Kidney capillary endothelial cell (primary cell): ENCODE measurements at regions not wholly inside any gene's neighbourhood (a gene's known extent, or its start where the extent isn't known, plus 50 kb on each side); places are given as distances from the start of the nearest gene placed in this dataset.
"Not testable (repeated sequence)": the region's sequence is repeated elsewhere in the genome, so short reads cannot be mapped to it uniquely, and the experiment has no call there.

Source experiments
- DNase-seq: peaks from one replicate; pipeline ENCODE4 v3.0.0-alpha.2; 2018; ENCODE audit warnings: low spot score

DNA sequence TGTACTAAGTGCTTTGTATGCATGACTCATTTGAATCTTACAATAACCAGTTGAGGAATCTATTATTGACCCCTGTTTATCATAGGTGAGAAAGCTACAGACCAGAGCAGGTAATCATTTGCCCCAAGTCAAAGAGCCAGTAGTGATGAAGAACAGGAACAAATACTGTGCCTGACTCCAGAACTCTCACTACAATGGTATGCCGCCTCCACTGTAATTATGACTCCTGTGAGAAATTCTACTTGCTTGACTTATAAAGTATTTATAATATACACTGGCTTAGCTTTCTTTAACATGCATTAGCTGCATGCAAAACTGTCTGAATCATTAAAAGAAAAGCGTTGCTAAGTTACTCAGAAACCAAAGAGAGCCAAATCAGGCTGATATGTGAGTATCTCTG, 92.6 kb downstream of the ZNF281 start:
- no peak for DNase-seq

DNA sequence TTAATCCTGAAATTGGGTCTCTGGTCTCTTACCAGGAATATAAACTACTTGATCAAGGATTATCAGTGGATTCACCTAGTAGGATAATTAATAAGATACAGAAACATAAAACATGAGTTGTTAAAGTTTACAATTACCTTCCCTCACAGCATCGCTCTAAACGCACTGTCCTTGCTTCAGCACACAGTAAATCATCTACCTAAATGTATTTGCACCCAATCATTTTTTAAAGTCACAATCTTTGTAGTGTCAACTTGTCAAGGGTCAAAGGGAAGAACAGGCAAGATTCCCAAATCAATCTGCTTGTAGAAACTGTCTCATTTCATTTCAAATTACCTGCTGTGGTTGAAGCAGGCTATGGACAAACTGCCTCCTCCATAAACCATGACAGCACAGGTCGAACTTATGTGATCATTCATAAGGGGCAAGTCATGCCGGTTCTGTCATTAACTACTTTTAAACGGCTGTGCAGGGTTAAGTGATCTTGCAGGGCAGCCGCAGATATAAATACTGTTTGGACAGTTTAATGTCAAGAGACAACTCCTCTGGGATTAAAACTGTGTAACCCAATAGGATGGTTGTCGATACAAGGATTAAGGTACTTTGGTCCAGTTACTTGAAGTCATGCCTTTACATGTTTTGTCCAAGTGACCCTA, 93.6 kb downstream of the ZNF281 start:
- no peak for DNase-seq

DNA sequence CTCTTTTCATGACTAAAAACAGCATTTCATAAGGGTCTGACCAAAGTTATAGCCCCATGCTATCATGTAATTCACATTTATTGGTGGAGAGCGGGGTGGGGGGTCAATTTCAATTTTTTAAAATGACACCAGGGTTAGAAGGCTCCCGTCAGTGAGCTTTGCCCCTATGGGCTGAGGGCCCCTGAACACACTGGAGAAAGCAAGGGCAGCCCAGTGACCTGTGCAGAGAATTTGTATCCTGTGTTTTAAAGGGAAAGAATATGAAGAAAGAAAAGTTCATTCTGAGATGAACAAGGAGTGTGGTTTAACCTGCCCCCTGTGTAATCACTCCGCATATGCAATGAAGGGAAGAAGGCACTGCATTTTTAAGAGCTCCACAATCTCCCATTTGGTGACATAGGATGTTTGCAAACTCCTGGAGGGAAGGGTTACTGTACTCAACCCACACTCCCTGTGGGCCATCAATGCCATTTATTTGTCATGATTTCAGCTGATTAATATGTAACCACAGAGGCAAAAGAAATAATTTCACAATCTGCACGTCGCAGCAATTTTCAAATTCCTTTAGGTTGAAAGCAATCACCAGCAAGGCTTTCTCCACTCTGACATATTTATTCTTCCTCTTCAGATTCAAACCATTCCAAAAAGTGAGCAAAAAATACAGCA, 95.6 kb downstream of the ZNF281 start:
- no peak for DNase-seq

DNA sequence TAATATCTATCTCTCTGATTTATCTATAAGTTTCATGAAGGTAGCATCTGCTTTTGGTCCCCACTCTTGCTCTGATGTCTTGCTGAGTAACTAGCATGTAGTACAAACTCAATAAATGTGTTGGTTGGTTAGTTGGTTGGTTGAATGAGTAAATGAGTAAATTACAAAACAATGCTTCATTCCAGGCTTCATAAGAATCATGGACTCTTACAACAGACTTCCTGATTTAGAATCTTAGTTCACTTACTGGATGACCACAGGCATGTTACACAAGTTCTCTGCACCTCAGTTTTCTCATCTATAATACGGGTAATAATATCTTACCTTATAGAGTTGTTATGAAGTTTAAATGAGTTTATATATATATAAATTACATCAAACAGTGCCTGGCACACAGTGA, 98.6 kb downstream of the ZNF281 start:
- DNase-seq: no peak

DNA sequence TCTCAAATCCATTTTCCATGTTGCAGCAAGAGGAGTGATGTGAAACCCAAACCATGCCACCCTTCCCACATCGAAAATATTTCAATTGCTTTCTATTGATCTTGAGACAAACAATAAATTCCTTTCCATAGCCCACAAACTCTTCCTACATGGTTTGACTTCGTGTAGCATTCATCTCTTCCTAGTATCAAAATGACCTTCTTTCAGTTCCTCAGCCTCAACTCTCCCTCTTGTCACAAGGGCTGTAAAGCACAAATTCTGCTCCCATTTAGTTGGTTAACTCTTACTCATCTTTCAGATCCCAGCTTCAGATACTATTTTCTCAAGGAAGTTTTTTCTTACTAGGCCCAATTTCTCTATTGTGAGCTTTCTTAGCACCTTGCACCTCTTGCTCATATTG, 99.0 kb downstream of the ZNF281 start:
- no peak for DNase-seq

DNA sequence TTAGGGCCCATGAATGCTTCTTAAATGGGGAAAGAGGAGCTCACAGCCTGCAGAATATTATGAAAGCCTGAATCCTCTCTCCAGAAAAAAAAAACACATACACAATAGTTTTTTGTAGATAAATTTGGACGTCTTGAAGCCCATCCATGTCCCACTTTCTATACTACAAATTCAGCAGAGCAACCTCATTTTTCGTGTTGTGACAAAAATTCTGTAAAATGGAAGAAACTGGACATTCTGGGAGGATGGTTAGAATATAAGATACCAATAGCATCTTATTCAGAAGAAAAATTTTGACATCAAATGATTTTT, 102.1 kb downstream of the ZNF281 start:
- DNase-seq: no peak

DNA sequence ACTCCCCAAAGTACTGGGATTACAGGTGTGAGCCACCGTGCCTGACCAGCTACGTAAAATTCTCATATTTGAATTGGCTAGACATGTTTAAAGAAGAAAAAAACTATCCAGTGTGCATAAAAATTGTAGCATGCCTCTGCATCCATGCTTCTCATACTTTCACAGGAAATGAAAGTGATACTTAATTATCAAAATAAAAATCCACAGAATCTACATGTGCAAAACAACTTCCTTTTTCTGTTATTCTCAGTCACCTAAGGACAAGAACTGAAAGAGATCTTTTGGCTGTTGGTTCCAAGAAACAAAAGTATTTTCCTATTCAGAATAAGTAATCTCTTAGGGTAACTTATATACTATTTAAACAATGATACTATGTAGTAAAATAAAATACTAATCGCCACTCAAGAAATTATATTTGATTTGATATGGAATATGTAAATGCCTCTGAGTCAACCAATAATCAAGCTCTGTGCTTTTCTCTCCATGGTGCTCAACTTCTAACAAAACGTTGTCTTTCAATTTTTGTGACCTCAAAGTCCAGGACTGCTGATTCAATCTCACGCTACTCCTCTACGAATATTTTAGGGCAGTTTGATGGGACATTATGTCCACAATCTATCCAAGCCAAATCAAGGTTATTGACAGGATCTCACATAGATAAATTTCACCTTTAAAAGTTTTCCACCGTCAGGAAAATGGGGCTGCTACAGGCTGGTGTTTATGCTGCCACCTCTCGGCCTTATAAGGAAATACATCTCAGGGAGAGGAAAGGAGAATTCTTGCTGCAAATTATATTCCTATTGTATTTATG, 102.7 kb downstream of the ZNF281 start:
- peak; percentile 53 for DNase-seq

DNA sequence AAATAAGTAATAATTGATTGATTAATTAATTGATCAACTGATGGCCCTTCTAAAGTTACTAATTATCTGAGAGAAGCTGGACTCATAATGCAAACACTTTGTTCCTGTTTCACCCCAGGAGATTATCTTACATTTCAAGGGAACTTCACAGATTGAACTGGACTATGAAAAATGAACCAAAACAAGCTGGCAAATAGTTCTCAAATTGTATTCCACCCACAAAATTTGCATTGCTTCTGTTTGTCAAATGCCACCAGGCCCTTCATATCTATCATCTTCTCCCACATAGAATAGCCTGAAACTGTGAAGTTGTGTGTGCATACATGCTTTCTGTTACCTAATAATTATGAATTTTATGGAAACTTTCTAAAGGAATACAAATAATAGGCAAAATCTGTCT, 104.0 kb downstream of the ZNF281 start:
- DNase-seq: no peak

DNA sequence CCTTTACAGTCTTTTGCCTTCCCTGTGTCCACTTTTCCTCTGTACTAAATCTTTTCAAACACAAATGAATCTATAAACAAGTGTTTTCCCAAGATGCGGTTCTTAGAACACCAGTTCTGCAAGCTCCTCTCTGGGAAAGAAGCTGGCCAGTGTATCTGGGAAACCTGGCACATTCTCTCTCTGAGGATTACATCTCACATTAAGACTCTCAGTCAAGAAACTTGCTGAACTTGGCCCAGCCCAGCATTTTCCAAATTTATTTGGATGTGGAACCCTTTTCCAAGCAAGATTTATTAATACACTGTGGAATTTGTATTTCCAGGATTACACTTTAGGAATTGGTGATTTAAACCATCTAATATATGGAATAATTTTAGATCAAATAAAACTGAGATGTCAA, 105.7 kb downstream of the ZNF281 start:
- DNase-seq: no peak

DNA sequence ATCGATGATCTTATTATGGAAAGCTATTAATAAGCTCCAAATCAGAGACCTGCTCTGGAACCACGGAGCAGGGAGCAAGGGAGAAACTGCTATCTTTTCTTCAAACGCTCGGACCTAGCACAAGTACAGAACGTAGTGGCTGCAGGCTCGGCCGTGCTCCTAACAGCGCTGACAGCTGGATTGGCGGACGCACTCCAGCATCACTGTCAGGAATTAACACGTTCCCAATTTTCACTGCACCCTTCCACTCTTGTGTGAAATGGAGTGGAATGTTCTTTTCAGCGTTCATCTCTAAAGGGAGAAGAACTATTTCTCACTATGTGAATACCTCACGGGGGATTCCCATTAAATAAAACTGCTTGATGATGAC, 106.9 kb downstream of the ZNF281 start:
- DNase-seq: no peak

DNA sequence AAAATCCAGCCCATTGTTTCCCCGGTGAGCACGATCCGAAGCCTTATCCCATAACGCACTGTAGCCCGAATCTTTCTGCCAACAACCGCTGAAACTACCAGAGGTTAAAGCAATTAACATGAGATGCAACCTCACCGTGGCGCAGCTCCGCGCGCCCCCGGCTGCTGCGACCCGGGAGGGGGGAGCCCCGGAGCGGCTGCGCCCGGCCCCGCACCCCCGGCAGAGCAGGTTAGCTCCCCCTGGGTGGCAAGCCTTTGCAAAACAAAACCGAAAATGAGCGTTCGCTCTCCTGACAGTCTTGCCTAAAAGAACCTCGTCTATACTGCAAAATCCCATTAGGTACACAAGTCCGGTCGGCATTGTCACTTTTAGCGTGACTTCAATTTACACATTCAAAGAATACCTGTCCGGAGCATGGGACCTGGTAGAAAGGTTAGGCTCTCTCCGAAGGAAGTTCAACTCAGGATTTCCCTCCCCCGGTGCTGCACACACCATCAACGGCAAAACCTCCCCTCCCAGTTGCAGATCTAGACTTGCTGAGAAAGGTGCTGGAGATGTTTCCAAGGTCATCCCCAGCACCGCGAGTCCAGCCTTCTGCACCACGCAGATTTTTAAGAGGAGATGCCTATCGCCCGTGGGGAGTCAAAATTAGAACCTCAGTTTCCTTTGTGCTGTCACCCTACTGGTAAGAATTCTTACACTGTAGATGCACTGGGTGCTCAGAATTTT, 107.5 kb downstream of the ZNF281 start:
- DNase-seq: no peak

DNA sequence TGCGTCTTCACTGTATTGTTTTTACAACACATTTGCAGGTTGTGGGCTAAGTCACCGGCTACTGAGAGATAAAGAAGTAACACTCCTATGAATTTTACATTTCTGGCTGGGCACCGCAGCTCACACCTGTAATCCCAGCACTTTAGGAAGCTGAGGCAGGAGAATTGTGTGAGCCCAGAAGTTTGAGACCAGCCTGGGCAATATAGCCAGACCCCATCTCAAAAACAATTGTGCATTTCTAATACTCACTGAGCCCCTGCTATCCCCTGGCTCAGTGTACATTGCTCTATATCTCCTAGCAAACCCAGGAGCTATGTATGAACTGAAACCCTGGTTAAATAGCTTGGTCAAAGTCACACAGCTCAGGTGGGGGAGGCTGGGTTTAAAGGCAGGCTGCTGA, 108.7 kb downstream of the ZNF281 start:
- DNase-seq: no peak

DNA sequence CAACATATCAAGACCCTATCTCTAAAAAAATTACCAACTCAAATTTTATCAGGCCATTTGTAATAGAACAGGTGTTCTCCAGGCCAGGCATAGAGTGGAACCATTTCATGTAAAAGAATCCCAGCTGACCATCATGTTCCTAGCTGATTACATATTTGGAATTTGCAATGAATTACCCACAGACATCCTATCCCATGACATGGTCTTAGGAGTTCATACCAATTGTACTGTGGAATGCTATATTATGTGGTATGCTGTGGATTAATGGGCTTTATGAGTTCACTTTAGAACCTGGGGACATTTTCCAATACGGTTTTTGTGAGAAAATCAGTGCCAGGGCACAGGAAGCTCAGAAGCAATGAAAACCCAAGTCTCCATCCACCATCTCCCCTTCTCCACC, 110.3 kb downstream of the ZNF281 start:
- no peak for DNase-seq

DNA sequence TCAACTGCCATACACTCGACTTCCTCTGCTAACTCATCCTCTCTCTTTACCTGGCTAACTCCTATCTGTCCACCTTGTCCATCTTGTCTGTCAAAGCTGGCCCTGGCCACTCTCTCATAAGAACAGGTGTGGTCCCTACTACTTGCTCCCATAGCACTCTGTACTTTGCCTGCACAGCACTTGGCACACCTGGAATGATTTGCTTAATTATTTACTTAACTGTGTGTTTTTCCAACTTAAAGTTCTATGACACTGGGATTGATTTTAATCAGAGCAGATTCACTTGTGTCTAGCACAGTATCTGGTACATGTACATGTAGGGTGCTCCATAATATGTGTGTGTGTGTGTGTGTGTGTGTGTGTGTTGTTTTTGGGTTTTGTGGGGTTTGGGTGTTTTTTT, 111.6 kb downstream of the ZNF281 start:
- no peak for DNase-seq

DNA sequence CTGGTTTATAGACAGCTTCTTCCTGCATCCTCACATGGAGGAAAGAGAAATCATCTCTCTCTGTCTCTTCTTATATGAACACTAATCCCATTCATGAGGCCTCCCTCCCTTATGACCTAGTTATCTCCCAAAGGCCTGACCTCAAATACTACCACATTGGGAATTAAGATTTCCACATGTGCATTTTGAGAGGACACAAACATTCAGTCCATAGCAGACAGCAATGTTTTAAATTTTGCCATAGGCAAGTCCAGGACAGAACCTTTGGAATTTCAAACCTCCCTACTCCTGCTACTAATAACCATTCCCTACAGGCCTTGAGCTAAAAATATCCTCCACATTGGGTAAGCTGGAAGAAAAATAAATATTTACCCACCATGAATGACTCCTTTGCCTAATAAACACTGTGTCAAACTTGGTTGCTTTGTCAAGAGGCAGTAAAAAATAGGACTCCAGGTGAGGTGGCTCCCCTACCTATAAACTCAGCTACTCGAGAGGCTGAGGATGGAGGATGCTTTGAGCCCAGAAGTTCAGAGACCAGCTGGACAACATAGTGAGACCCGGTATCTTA, 113.7 kb downstream of the ZNF281 start:
- no peak for DNase-seq

DNA sequence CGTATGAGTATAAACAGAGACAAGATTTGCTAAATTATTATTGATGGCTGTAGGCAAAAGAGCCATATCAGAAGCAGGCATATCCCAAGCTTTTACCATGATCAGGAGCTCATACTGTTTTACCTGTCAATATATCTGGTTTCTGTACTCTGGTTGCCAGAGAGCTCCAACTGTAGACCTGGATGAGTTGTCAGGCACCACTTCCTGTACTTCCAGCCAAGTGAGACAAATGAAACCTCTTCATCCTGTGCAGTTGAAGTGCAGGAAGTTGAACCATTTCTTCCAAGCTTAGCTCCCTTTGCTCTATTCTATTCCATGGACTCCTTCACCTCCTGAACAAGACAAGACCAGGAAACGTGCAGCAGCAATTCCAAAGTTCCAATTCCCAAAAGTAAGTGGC, 115.6 kb downstream of the ZNF281 start:
- DNase-seq: peak; percentile 39

DNA sequence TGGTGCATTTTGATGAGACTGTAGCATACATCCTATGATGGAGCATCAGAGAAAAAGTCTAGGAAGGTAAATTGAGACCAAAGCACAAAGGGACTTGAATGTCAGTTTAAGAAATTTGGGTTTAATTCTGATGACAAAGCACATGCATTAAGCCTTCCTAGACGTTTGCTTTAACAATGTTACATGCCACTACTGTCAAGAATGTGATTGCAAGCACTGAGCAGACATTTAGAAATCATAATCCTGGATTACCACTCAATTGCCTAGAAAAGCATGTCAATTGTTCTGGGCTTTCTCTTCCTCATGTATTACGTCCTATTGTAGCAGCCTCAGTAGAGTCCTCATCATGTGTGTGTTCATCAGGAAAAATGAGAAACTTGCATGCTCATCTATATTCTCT, 117.1 kb downstream of the ZNF281 start:
- DNase-seq: no peak

DNA sequence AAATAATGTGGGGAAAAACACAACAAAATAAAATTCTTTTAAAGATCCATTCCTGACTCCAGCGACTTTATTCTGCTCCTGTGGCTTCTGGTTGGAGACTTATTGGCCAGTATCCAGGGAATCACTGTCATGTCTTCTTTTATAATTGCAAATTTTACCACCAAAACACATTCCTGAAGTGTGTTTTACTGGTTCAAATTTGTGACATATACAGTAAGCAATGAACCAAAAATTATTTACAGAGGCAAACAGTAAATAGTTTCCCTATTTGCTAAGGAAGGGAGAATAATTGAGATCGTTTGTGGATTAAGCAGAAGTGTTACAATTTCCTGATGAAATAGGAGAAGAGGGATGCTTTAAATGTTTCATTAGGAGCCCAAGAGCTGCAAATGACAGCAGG, 118.7 kb downstream of the ZNF281 start:
- no peak for DNase-seq

DNA sequence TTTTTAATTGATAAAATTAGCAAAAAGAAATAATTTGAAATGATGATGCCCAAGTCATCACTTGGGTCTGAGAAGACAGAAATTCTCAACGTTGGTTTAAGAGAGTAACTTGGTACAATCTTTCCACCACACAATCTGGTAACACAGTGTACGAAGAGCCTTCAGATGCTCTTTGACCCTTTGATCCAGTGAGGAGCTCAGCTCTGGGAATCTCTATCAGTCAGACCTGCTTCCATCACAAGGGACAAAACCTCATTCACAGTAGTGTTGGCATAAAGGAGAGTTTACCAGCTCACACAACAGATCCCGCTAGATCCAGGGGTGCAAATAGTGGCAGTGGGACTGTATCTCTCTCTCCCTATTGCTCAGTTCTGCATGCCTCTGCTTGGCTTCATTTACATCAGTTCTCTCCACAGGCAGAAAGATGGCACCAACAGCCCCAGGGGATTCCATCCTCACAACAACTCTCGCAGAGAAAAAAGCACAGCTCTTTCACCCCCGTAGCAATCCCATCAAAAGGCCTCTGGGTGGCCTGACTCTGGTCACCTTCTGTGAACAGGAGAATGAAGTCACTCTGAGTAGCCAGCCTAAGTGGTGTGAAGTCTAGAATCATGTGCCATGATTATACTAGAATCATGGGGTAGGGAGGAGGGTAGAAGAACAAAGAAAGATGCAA, 119.7 kb downstream of the ZNF281 start:
- no peak for DNase-seq

DNA sequence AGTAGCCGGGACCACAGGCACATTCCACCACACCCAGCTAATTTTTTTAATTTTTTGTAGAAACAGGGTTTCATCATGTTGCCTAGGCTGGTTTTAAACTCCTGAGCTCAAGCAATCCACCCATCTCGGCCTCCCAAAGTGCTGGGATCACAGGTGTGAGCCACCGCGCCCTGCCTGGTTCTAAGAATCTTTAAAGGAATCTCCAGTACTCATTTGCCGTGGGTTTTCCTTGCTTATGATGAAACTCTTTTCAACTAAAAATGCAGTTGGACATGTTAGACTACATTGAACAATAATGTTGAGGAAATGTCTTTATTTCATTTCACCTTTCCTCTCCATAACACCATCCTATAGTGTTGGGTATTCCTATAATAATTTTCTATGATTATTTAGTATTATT, 121.6 kb downstream of the ZNF281 start:
- no peak for DNase-seq

DNA sequence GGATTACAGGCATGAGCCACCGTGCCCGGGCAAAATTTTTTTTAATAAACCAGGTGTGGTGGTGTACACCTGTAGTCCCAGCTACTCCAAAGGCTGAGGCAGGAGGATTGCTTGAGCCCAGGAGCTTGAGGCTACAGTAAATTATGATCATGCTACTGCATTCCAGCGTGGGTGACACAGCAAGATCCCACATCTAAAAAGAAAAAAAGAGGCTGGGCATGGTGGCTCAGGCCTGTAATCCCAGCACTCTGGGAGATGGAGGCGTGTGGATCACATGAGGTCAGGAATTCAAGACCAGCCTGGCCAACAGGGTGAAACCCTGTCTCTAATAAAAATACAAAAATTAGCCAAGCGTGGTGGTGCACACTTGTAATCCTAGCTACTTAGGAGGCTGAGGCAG, 125.6 kb downstream of the ZNF281 start:
- DNase-seq: not testable (repeated sequence)

DNA sequence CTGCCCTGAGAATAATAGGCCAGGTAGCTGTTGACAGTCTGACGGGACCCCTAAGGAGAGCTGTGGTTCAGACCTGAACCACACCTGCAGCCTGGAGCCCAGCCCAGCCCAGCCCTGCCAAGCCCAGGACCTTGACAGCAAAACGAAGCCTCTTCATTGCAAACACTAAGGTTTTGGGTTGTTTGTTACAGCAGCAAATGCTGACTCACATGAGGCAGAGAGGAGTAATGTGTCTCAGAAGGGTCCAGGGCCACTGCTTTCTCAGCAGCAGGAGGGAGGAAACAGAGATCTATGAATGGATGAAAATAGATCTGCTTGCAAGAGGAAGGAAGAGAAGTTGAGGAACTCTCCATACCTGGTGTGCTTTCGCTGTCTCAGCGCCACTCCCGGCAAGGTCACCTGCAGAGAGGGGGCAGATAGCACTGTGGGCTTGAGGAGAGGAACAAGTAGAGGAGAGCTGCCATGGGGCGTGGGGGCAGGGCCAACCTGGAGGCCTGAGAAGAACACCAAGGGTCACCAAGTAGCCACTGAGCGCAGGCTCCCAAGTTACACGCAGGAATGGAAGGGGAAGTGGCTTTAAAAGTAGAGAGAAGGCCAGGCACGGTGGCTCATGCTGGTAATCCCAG, 127.2 kb downstream of the ZNF281 start:
- no peak for DNase-seq
